Occipital lobe (tissue), 1 donor: ENCODE measurements at regions not wholly inside any gene's neighbourhood (a gene's known extent, or its start where the extent isn't known, plus 50 kb on each side); places are given as distances from the start of the nearest gene placed in this dataset.
"Not testable (repeated sequence)": the region's sequence is repeated elsewhere in the genome, so short reads cannot be mapped to it uniquely, and the experiment has no call there.

Experiments used
- DNase-seq: peaks from one replicate; lab custom pipeline; 2025; lab: John Stamatoyannopoulos, UW

- peak; percentile 6 for DNase-seq
Measured at GRCh38 chr16:51276336-51276735, 125.3 kb upstream of the SALL1 start.

DNA sequence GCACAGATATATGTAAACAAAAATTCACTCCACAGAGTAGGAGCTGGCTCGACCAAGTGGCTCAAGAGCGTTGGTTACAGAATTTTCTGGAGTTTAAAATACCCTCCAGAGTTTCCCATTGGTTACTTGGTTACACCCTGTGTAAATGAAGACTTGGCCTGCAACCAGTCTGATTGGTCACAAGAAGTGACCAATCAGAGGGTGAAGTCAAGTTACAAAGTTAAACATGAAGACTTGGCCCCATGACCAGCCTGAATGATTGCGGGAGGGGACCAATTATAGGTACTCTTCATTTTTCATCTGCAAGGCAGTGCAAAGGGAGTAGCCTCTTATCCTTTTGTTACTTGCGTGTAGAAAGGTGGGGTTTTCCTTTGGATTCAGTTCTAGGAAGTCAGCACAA is 121.3 kb upstream of the SALL1 start:
- DNase-seq = no peak

DNA sequence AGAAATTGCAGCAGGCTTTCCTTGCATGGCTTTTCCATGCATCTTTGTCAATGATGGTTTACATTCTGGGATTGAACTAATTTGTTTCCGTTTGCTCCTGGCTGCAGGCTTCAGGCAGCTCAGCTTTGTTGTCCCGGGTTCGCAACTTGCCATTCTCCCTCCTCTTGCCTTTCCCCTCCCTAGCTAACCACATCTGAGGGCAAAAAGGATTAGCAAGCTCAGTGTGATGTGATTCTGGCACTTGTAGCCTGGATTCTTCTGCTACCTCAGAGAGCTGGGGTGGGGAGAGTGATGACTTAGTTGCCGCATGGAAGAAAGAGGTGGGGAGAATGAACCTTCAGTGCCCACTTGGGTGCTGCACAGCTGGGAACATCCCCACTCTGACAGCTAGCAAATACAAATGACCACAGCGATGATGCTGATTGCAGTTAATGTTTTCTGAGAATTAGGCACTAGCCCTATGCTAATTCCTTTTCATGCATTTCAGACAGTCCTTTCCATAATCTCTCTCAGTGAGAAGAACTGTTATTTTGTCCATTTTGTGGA is 120.2 kb upstream of the SALL1 start:
- no peak for DNase-seq

DNA sequence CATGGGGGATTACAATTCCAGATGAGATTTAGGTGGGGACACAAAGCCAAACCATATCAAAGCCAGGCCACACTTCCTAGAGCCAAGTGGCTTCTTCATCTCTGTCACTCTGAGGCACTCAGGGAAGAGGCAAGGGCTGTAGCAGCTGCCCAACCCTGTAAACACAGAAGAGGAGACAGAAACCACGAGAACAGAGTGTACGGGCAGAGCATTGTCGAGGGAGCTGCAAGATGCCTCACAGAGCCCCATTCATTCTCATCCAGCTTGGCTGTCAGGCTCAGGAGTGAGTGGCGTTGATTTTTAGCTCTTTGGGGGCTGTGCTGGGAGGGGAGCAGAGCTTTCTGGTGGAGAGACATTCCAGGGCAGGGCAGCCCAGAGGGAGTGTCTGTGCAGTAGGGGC is 117.2 kb upstream of the SALL1 start:
- peak; percentile 24 for DNase-seq

- no peak for DNase-seq
Measured at GRCh38 chr16:51267681-51268080, 116.6 kb upstream of the SALL1 start.

DNA sequence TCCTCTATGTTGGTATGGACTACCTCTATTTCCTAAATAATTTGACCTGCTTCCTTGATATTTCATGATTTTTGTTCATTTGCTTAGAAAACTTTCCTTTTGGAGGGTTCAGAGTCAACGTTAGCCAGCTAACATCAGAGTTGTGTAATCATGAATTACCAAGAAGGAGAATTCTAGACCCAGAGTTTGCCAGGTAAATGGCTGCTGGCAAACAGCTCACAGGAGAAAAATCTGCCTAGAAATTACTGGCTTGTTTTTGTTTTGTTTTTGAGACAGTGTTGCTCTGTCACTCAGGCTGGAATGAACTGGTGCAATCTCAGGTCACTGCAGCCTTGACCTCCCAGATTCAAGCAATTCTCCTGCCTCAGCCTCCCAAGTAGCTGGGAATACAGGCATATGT is 111.4 kb upstream of the SALL1 start:
- no peak for DNase-seq

GRCh38 chr16:51261919-51262318 is 110.8 kb upstream of the SALL1 start:
- no peak for DNase-seq

DNA sequence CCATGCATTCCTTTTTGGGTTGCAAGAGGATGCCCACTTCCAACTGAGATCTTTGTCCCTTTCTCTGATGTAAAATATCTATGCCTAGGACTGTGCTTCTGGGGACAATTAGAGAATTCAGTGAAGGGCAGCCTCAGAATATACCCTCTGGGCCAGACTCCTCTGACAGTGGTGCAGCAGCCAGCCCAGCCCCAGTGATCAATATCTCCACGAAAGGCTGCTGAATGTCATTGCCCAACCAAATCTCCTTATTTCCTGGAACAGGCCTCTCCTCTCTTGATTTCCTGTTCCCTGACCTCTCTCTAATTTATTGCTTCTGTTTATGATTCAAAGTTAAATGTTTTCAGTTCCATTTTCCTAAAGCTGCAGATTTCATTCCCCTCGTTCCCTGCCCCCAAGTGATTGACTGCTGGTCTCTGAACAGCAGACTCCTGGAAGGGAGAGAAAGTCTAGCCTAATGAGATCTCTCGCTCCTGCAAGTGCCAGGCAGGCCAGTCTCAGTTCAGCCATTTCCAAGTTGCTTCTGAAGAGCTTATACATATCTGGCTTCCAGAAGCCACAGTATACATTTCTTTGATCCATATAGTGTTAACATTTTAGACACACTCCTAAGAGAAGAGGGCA is 104.4 kb upstream of the SALL1 start:
- no peak for DNase-seq

DNA sequence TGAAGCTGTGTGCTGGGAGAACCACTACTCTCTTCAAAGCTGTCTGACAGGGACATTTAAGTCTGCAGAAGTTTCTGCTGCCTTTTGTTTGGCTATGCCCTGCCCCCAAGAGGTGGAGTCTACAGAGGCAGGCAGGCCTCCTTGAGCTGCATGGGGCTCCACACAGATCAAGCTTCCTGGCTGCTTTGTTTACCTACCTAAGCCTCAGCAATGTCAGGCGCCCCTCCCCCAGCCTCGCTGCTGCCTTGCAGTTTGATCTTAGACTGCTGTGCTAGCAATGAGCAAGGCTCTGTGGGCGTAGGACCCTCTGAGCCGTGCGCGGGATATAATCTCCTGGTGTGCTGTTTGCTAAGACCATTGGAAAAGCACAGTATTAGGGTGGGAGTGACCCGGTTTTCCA is 103.3 kb upstream of the SALL1 start:
- not testable (repeated sequence) for DNase-seq

- DNase-seq = no peak
Measured at GRCh38 chr16:51248217-51248616, 97.1 kb upstream of the SALL1 start.

GRCh38 chr16:51245658-51245995 is 94.6 kb upstream of the SALL1 start:
- DNase-seq = no peak

DNA sequence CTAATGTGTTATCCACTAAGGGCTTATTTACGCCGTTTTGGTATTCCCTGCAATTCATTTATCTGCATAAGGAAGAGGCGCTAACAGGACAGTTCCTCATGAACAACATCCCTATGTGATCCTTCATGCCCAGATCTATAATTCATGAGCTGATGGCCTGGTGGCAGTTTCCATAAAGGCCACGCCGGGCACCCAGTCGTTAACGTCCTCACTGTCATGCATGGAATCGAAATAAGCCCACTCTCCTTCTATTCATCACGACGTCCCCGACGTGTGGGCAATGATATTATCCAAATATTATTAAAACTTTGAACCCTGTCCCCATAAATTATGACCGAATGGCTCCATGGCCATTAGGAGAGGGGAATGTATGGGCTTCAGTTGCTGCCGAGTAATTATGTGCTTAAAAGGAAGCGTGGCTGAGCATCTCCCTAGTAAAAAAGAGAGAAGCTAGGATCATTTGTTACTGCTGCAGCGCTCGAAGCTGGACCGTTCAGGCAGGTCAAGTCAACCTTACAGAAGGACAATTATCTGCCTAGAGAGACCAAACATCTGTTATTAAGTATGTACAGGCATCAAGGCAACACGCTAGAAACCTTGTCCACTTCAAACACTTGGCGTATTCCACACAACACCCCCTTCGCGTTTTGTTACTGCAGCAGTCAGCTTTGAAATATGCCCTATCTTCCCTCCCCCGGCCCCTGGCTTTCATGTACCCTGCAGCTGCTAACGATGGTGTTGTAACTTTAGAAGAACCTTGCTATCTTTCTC is 94.0 kb upstream of the SALL1 start:
- DNase-seq = no peak

GRCh38 chr16:51243936-51244436 is 92.9 kb upstream of the SALL1 start:
- DNase-seq = no peak

DNA sequence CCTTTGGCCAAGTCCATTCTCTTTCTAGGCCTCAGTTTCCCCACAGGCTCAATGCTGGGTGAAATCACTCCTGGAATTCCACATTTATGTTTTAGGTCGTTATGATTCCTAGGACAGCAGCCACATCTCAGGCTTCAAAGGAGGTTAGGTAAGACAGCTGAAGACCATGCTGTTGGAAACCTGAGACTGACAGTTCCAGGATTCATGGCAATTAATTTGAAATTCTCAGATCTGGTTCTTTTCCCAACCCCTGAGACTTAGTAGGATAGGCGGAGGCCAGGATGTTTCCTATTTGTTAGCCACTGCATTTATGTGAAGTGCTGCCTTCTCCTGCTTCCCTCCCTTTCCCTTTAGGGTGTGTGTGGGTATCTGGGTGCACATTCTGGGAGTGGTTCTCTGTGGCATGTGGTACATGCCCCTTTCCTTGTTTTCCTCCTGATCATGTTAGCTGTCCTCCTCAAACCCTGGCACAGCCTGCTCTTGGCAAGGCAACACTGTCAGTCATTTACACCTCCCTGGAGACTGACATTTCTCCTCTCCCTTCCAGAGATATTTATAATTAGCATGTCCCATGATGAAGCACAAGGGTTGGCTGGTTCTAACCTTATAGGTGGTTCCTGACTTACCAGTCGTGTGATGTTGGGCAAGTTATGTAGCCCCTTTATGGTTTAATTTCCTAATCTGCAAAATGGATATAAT is 91.4 kb upstream of the SALL1 start:
- DNase-seq = no peak

GRCh38 chr16:51239196-51239595 is 88.1 kb upstream of the SALL1 start:
- DNase-seq = no peak

DNA sequence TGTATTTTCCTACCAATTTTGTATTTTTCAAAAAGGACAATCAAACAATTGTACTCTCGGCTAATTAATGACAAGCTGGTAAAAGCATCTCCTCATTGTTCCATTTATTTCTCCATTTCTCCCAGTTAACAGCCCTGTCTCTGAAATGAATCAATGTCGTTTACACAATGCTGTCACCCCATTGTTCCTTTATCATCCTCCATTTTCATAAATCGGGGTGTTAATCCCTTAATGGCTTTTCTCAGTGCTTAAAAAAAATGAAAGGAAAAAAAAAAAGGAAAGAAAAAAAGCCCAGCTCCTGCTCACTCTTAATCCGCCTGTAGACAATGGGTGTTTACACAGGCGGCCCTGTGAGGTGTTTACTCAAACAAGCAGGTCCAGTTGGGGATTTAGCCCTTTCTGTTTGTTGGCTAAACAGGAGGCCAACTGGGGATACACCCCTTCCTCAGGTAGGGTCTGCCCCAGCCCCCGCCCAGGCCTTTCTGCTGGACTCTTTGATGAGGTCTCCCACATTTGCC is 86.8 kb upstream of the SALL1 start:
- no peak for DNase-seq

GRCh38 chr16:51237207-51237606 is 86.1 kb upstream of the SALL1 start:
- no peak for DNase-seq

DNA sequence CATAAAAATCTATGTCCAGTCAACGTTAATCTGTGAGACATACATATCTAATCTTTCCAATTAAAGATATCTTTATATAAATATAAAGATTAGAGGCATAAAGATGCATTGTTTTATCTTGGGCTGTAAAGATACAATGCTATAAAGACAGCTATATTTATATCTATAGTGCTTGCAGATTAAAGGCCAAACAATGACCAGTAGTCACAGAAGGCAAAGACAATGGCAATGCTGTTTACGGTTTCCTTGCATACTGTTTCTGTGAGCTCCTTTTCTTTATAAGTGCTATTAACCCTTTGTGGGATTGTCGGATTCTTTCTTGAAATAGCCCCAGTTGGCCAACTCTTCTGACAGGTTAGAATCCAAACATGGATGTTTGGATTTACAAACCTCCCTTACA is 85.5 kb upstream of the SALL1 start:
- DNase-seq = no peak

DNA sequence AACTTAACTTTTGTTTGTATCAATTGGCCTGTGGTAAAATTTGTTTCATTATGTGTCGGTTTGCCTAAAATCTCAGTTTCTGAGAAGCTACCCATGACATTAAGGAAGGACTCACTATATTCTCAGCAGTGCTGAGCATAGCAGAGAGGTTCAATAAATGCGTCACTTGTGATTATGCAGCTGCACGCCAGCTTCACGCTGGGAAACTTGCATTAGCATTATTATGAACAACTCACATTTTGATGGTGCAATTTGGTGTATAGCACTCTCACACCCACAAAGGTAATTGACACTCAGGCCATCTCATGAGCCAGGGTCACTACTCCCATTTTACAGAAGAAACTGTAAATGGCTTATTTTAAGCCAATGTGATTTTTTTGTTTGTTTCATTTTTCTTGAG is 80.6 kb upstream of the SALL1 start:
- DNase-seq = no peak

- DNase-seq = not testable (repeated sequence)
Measured at GRCh38 chr16:51230035-51230434, 79.0 kb upstream of the SALL1 start.

- no peak for DNase-seq
Measured at GRCh38 chr16:51228097-51228659, 77.1 kb upstream of the SALL1 start.

DNA sequence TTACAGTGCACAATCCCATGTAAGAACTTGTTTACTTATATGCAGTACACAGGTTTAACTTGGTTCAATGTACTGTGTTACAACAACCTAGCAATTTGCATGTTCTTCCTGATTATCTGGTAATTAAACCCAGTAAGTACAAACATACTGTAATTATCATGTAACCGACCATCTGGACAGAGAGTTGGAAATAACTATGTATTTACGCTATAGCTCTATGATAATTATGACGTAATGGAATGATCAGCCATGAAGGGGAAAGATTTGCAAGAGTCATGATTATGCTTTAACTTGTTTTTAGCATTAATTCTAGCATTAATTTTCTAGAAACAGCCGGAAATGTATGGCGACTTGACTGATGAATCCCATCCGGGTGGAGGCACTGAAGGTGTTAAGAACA is 74.8 kb upstream of the SALL1 start:
- no peak for DNase-seq
